ENCODE measurements at regions not wholly inside any gene's neighbourhood (a gene's known extent, or its start where the extent isn't known, plus 50 kb on each side); places are given as distances from the start of the nearest gene placed in this dataset.

GRCh38 chr11:95569207-95569606, 220.4 kb downstream of the FAM76B start:
- H3K4me3 Mint-ChIP-seq = no peak overlapping the region
- no peaks in the 10 kb centered on the region for H3K27me3 ChIP-seq (replicated peaks in 1 of 4; ENCODE audit: control extremely low read depth in 1 of 4, control insufficient read depth in 3 of 4, insufficient read depth in 4 of 4, low read length in 3 of 4)
- no peaks in the 10 kb centered on the region for H3K79me2 ChIP-seq (ENCODE audit: control insufficient read depth, insufficient read depth, low read length)
- H3K27me3 Mint-ChIP-seq = peaks cover 3% of the 10 kb centered on the region
- DNase-seq (no peak), ATAC-seq (ENCODE audit: low read depth) (no peak)
- peaks cover 0 to 18% (median 3%) of the 10 kb centered on the region in 3 donors for H3K9me3 ChIP-seq (ENCODE audit: control extremely low read depth in 1 of 3, control insufficient read depth in 2 of 3, insufficient read depth in 1 of 3, low read length in 2 of 3)
- TF ChIP-seq CTCF (IDR thresholded peaks at IDR 0.05) (no peak), EZH2 (IDR thresholded peaks at IDR 0.05; ENCODE audit: borderline replicate concordance, insufficient read depth, low read depth, low read length, poor library complexity, severe bottlenecking) (no peak)
- 100% methylated on average over 1 of the region's 2 CpGs for WGBS (ENCODE audit: insufficient coverage)
- H3K4me2 ChIP-seq (replicated peaks; ENCODE audit: low read depth, low read length, poor library complexity, severe bottlenecking) = no peak overlapping the region
- H3K9me3 Mint-ChIP-seq (ENCODE audit: insufficient read depth) = peaks cover 11% of the 10 kb centered on the region
- ChIA-PET POLR2A (no interaction called here), CTCF (interaction anchor here (0.9 kb wide), 1 partner anchor 405 kb away, joined by 4 read pairs; no protein-coding TSS in a partner anchor)
- H3K9ac ChIP-seq (ENCODE audit: low read length) = no peak overlapping the region
- H3K4me3 ChIP-seq (ENCODE audit: control extremely low read depth in 1 of 5, extremely low read depth in 1 of 5, insufficient read depth in 1 of 5, low read depth in 2 of 5, low read length in 4 of 5) = no peak overlapping the region
- intact Hi-C loops (cut with micrococcal nuclease) = no loop called here
- no peak overlapping the region for H3K27ac Mint-ChIP-seq
- no peak overlapping the region for H3K27ac ChIP-seq (ENCODE audit: low read length in 2 of 2)
- no peaks in the 10 kb centered on the region for H3K4me1 Mint-ChIP-seq
- no peaks in the 10 kb centered on the region for H3K4me1 ChIP-seq (ENCODE audit: control insufficient read depth in 2 of 2, insufficient read depth in 2 of 2, low read length in 2 of 2)
- H3K36me3 ChIP-seq (replicated peaks in 1 of 2; ENCODE audit: control extremely low read depth in 1 of 2, control insufficient read depth in 1 of 2, extremely low read depth in 1 of 2, insufficient read depth in 2 of 2, low read length in 1 of 2) = no peaks in the 10 kb centered on the region
- H4K20me1 ChIP-seq (ENCODE audit: control insufficient read depth, insufficient read depth, low read length, poor library complexity, severe bottlenecking) = no peaks in the 10 kb centered on the region
- H2AFZ ChIP-seq (ENCODE audit: insufficient read depth, low read depth, low read length, poor library complexity, severe bottlenecking) = no peak overlapping the region

- ATAC-seq (ENCODE audit: low read depth) (no peak), DNase-seq (no peak)
- Histone ChIP-seq H3K27me3 (replicated peaks in 1 of 4; ENCODE audit: control extremely low read depth in 1 of 4, control insufficient read depth in 3 of 4, insufficient read depth in 4 of 4, low read length in 3 of 4) (no peaks in the 10 kb centered on the region), H3K4me1 (ENCODE audit: control insufficient read depth in 2 of 2, insufficient read depth in 2 of 2, low read length in 2 of 2) (no peaks in the 10 kb centered on the region), H3K27ac (ENCODE audit: low read length in 2 of 2) (no peak overlapping the region), H4K20me1 (ENCODE audit: control insufficient read depth, insufficient read depth, low read length, poor library complexity, severe bottlenecking) (no peaks in the 10 kb centered on the region), H3K79me2 (ENCODE audit: control insufficient read depth, insufficient read depth, low read length) (no peaks in the 10 kb centered on the region), H3K4me3 (ENCODE audit: control extremely low read depth in 1 of 5, extremely low read depth in 1 of 5, insufficient read depth in 1 of 5, low read depth in 2 of 5, low read length in 4 of 5) (no peak overlapping the region), H3K36me3 (replicated peaks in 1 of 2; ENCODE audit: control extremely low read depth in 1 of 2, control insufficient read depth in 1 of 2, extremely low read depth in 1 of 2, insufficient read depth in 2 of 2, low read length in 1 of 2) (no peaks in the 10 kb centered on the region), H2AFZ (ENCODE audit: insufficient read depth, low read depth, low read length, poor library complexity, severe bottlenecking) (no peak overlapping the region), H3K9ac (ENCODE audit: low read length) (no peak overlapping the region), H3K4me2 (replicated peaks; ENCODE audit: low read depth, low read length, poor library complexity, severe bottlenecking) (no peak overlapping the region), H3K9me3 (ENCODE audit: control extremely low read depth in 1 of 3, control insufficient read depth in 2 of 3, insufficient read depth in 1 of 3, low read length in 2 of 3) (peaks cover 0 to 18% (median 3%) of the 10 kb centered on the region in 3 donors)
- peaks cover 3% of the 10 kb centered on the region for H3K27me3 Mint-ChIP-seq
- ChIA-PET POLR2A (no interaction called here), CTCF (interaction anchor here (0.6 to 1.1 kb wide), 2 partner anchors 20 to 895 kb away, joined by 3 read pairs; no protein-coding TSS in a partner anchor)
- WGBS (ENCODE audit: insufficient coverage) = no CpG with 5 or more reads among the region's 1 CpG
- intact Hi-C loops (cut with micrococcal nuclease) = no loop called here
- H3K9me3 Mint-ChIP-seq (ENCODE audit: insufficient read depth) = peaks cover 11% of the 10 kb centered on the region
- no peak for TF ChIP-seq CTCF (IDR thresholded peaks at IDR 0.05)
- TF ChIP-seq EZH2 (IDR thresholded peaks at IDR 0.05; ENCODE audit: borderline replicate concordance, insufficient read depth, low read depth, low read length, poor library complexity, severe bottlenecking) = no peak
- no peak overlapping the region for H3K27ac Mint-ChIP-seq
- no peak overlapping the region for H3K4me3 Mint-ChIP-seq
- H3K4me1 Mint-ChIP-seq = no peaks in the 10 kb centered on the region
These were observed 221.3 kb downstream of the FAM76B start for GRCh38 chr11:95568281-95568680.

All from B cell (primary cell).